GM12892 (cell line): ENCODE measurements at regions not wholly inside any gene's neighbourhood (a gene's known extent, or its start where the extent isn't known, plus 50 kb on each side); places are given as distances from the start of the nearest gene placed in this dataset.

Experiments
- POLR2A ChIP-seq: IDR thresholded peaks from 2 replicates; pipeline ENCODE4 v1.6.1; 2011; ENCODE audit warnings: low read depth, low read length, control low read depth
- POLR2AphosphoS5 ChIP-seq: IDR thresholded peaks from 2 replicates; pipeline ENCODE4 v1.6.1; 2011; ENCODE audit warnings: low read depth, low read length, control low read depth
- TAF1 ChIP-seq: IDR thresholded peaks from 2 replicates; pipeline ENCODE4 v1.6.1; 2011; ENCODE audit warnings: low read depth, mild to moderate bottlenecking, control low read depth, low read length, borderline replicate concordance

- TF ChIP-seq TAF1 (no peak), POLR2A (no peak), POLR2AphosphoS5 (no peak)
These were observed 94.3 kb upstream of the CPEB4 start for GRCh38 chr5:173793648-173794548.
